Liver (tissue), 3 donors: ENCODE measurements at regions not wholly inside any gene's neighbourhood (a gene's known extent, or its start where the extent isn't known, plus 50 kb on each side); places are given as distances from the start of the nearest gene placed in this dataset.

Experiments used
- CTCF ChIP-seq: fragments of 150-350 bp; IDR thresholded peaks from 2 replicates; pipeline ENCODE4 v1.5.1; 2017; ENCODE audit warnings: improper control_type of control experiment, low read depth, low read length; ENCODE audit not compliant: missing input control
- FOXA1 ChIP-seq: IDR thresholded peaks from 2 replicates; pipeline ENCODE4 v1.6.1; 2016; ENCODE audit warnings: antibody characterized with exemption
- TAF1 ChIP-seq: conservative IDR thresholded peaks from 2 replicates; pipeline ENCODE4 v1.6.1; 2016; ENCODE audit warnings: antibody characterized with exemption, mild to moderate bottlenecking
- donor health status: healthy.
- donor health status: healthy.

- TF ChIP-seq FOXA1: no peak
- no peak for TF ChIP-seq TAF1
- no peak for TF ChIP-seq CTCF
Measured at GRCh38 chr12:46915836-46916235, 90.0 kb upstream of the SLC38A4 start.
